Ishikawa (cell line): ENCODE measurements at regions not wholly inside any gene's neighbourhood (a gene's known extent, or its start where the extent isn't known, plus 50 kb on each side); places are given as distances from the start of the nearest gene placed in this dataset.

Experiments
- CEBPB ChIP-seq: IDR thresholded peaks from 2 replicates; pipeline ENCODE4 v1.6.1; 2012
- CREB1 ChIP-seq: IDR thresholded peaks from 2 replicates; pipeline ENCODE4 v1.6.1; 2012; ENCODE audit warnings: low read depth
- EGR1 ChIP-seq: IDR thresholded peaks from 2 replicates; pipeline ENCODE4 v1.6.1; 2012
- EP300 ChIP-seq: IDR thresholded peaks from 2 replicates; pipeline ENCODE4 v1.6.1; 2012; ENCODE audit warnings: borderline replicate concordance
- FOXM1 ChIP-seq: IDR thresholded peaks from 2 replicates; pipeline ENCODE4 v1.6.1; 2012; ENCODE audit warnings: low read depth, borderline replicate concordance
- NFIC ChIP-seq: IDR thresholded peaks from 2 replicates; pipeline ENCODE4 v1.6.1; 2012
- RAD21 ChIP-seq: IDR thresholded peaks from 2 replicates; pipeline ENCODE4 v1.6.1; 2012; ENCODE audit warnings: low read depth
- TAF1 ChIP-seq: IDR thresholded peaks from 2 replicates; pipeline ENCODE4 v1.6.1; 2012; ENCODE audit warnings: low read depth, mild to moderate bottlenecking
- TCF12 ChIP-seq: IDR thresholded peaks from 2 replicates; pipeline ENCODE4 v1.6.1; 2012; ENCODE audit warnings: low read depth
- TEAD4 ChIP-seq: IDR thresholded peaks from 2 replicates; pipeline ENCODE4 v1.6.1; 2012
- YY1 ChIP-seq: IDR thresholded peaks from 2 replicates; pipeline ENCODE4 v1.6.1; 2012; ENCODE audit warnings: low read depth
- ZBTB7A ChIP-seq: IDR thresholded peaks from 2 replicates; pipeline ENCODE4 v1.6.1; 2012; ENCODE audit warnings: low read depth
- TF ChIP-seq, protein P1 (sequence below): IDR thresholded peaks from 2 replicates; pipeline ENCODE4 v1.6.1; 2012
- TF ChIP-seq, protein P2 (sequence below): IDR thresholded peaks from 2 replicates; pipeline ENCODE4 v1.6.1; 2012; ENCODE audit warnings: low read depth, mild to moderate bottlenecking
- TF ChIP-seq, protein P3 (sequence below): IDR thresholded peaks from 2 replicates; pipeline ENCODE4 v1.6.1; 2012

DNA sequence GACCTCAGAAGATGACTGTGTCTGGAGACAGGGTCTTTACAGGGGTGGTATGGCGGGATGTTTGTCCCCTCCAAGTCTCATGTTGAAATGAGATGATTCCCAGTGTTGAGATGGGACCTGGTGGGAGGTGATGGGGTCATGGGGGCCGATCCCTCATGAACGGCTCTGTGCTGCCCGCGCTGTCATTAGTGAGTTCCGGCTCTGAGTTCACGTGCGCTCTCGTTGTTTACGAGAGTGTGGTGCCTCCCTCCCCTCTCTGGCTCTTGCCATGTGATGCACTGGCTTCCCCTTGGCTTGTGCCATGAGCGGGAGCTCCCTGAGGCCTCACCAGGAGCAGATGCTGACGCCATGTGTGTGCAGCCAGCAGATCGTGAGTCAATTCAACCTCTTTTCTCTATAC is 830.8 kb downstream of the TBC1D22A start:
- TF ChIP-seq EP300 = no peak
- TF ChIP-seq CEBPB = no peak
- TF ChIP-seq, protein P1, sequence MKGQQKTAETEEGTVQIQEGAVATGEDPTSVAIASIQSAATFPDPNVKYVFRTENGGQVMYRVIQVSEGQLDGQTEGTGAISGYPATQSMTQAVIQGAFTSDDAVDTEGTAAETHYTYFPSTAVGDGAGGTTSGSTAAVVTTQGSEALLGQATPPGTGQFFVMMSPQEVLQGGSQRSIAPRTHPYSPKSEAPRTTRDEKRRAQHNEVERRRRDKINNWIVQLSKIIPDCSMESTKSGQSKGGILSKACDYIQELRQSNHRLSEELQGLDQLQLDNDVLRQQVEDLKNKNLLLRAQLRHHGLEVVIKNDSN = no peak
- TF ChIP-seq RAD21 = no peak
- TF ChIP-seq NFIC = no peak
- TF ChIP-seq FOXM1 = no peak
- TF ChIP-seq, protein P2, sequence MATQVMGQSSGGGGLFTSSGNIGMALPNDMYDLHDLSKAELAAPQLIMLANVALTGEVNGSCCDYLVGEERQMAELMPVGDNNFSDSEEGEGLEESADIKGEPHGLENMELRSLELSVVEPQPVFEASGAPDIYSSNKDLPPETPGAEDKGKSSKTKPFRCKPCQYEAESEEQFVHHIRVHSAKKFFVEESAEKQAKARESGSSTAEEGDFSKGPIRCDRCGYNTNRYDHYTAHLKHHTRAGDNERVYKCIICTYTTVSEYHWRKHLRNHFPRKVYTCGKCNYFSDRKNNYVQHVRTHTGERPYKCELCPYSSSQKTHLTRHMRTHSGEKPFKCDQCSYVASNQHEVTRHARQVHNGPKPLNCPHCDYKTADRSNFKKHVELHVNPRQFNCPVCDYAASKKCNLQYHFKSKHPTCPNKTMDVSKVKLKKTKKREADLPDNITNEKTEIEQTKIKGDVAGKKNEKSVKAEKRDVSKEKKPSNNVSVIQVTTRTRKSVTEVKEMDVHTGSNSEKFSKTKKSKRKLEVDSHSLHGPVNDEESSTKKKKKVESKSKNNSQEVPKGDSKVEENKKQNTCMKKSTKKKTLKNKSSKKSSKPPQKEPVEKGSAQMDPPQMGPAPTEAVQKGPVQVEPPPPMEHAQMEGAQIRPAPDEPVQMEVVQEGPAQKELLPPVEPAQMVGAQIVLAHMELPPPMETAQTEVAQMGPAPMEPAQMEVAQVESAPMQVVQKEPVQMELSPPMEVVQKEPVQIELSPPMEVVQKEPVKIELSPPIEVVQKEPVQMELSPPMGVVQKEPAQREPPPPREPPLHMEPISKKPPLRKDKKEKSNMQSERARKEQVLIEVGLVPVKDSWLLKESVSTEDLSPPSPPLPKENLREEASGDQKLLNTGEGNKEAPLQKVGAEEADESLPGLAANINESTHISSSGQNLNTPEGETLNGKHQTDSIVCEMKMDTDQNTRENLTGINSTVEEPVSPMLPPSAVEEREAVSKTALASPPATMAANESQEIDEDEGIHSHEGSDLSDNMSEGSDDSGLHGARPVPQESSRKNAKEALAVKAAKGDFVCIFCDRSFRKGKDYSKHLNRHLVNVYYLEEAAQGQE = no peak
- TF ChIP-seq TCF12 = no peak

DNA sequence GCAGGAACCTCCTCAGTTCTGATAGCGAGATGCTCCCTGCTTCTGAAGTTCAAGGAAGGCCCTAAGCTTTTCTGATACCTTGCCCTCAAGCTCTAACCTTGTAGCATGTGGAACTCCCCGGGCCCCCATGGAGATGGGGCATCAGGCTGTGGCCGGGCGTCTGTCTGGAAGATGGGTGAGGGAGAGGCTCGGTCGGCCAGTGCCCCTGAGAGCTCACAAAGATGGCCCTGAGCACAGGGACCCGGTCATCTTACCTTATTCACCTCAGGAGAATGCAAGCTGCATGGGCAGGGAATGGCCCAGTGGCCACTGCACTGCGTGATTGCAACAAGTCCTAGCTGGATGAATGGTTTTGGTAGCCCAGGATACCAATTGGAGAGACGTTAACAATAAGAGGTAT is 830.3 kb downstream of the TBC1D22A start:
- TF ChIP-seq CREB1 = no peak
- no peak for TF ChIP-seq NFIC
- TF ChIP-seq, protein P3, sequence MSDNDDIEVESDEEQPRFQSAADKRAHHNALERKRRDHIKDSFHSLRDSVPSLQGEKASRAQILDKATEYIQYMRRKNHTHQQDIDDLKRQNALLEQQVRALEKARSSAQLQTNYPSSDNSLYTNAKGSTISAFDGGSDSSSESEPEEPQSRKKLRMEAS = no peak
- TF ChIP-seq, protein P1 = no peak
- no peak for TF ChIP-seq TCF12
- no peak for TF ChIP-seq TAF1
- TF ChIP-seq, protein P2 = no peak
- no peak for TF ChIP-seq EGR1
- no peak for TF ChIP-seq FOXM1
- TF ChIP-seq YY1 = no peak
- no peak for TF ChIP-seq ZBTB7A
- no peak for TF ChIP-seq TEAD4
- TF ChIP-seq EP300 = no peak
- TF ChIP-seq RAD21 = no peak
- no peak for TF ChIP-seq CEBPB

DNA sequence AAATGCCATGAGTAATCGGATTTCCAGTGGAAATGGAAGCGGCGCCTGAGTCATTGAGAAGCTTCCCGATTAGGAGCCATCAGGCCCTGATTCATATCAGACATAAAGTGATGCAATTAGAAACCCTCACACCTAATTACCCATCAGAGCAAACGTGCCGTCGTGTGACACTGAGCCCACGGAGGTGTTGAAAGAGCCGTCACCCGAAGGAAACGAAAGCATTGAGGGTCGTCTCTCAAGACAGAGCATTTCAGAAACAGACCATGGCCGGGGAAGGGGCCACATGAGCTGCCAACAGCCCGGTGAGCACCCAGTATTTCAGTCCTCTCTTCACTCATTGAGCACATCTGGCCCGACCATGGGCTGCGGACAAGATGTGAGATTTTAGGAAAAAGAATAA is 829.3 kb downstream of the TBC1D22A start:
- no peak for TF ChIP-seq RAD21
- TF ChIP-seq TEAD4 = no peak
- TF ChIP-seq CREB1 = no peak
- no peak for TF ChIP-seq NFIC
- TF ChIP-seq YY1 = no peak
- no peak for TF ChIP-seq EGR1
- TF ChIP-seq FOXM1 = no peak
- TF ChIP-seq CEBPB = no peak
- TF ChIP-seq EP300 = no peak
- TF ChIP-seq TCF12 = no peak
- TF ChIP-seq, protein P3 = no peak
- TF ChIP-seq, protein P2 = no peak
- TF ChIP-seq, protein P1 = no peak
- TF ChIP-seq TAF1 = no peak
- no peak for TF ChIP-seq ZBTB7A

DNA sequence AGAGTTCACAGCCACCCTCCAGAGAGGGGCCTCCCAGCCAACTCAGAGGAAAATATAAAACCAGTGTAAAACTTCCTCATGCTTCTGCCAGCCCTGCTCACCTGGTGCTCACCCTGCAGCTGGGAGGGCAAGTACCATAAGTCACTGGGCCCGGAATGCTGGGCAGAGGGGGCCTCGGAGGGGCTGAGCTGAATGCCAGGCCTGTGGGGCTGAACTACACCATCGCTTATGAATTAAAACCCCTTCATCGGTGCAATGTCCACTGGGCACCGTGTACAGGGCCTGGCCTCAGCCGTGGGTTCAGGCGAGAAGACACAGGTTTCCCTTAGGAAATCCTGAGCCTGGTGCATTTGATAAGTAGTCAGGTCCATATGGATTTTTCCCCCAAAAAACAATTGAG is 828.6 kb downstream of the TBC1D22A start:
- TF ChIP-seq EGR1 (no peak), CREB1 (no peak), ZBTB7A (no peak), TCF12 (no peak), EP300 (no peak), FOXM1 (no peak), TAF1 (no peak), YY1 (no peak), NFIC (no peak), RAD21 (no peak), TEAD4 (no peak), CEBPB (no peak)
- TF ChIP-seq, protein P3 = no peak
- TF ChIP-seq, protein P1 = no peak
- TF ChIP-seq, protein P2 = no peak
